ENCODE measurements at regions not wholly inside any gene's neighbourhood (a gene's known extent, or its start where the extent isn't known, plus 50 kb on each side); places are given as distances from the start of the nearest gene placed in this dataset.

- TF ChIP-seq POLR2AphosphoS5 (IDR thresholded peaks at IDR 0.05; ENCODE audit: borderline replicate concordance, low read depth, low read length) = no peak
- no peak for TF ChIP-seq EZH2 (IDR thresholded peaks at IDR 0.05)
- TF ChIP-seq FOXP2 (optimal IDR thresholded peaks at IDR 0.05; ENCODE audit: control extremely low read depth, extremely low read length, insufficient read depth) = no peak
Measured at GRCh38 chr13:88097541-88097940, 426.4 kb downstream of the SLITRK5 start.
